ENCODE measurements at regions not wholly inside any gene's neighbourhood (a gene's known extent, or its start where the extent isn't known, plus 50 kb on each side); places are given as distances from the start of the nearest gene placed in this dataset.

DNA sequence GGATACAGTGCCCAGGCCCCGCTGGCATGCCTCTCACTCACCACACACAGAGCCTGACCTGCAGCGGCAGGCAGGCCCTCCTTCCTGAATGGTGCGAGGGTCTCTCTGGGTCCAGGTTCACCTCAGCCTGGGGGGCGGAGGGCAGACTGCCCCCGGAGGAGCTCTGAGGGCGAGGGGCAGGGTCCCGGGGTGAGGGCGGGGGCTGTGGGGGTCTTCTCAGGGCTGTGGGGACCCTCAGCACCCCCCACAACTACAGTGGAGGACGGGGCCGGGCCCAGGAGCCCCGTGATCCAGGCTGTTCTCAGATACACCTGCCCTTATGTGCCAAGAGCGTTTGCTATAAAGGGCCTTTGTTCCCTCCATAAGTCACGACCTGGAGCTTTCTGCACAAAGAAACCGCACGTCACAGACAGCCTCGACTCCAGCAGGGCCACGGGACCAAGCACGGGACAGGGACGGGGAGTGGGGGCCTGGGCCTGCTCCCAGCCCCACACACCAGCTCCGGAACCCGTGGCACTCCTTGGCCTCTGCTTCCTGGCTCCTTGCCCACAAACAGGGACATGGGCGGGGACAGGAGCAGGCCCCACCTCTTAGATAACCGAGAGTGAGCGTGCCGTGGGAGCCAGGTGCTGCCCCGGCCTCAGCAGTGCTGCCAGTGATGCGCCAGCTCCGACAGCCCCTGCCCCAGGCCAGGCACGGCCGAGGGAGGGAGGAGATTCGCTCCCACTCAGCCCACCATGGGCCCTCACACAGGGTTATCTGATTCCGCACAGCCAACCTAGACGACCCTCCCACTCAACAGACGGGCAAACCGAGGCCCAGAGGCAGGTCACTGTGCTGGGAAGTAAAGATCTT lies 101.9 kb downstream of the RFLNA start:
- no peaks in the 10 kb centered on the region for H3K9me3 ChIP-seq (replicated peaks; ENCODE audit: control insufficient read depth, insufficient read depth, low read length)
- intact Hi-C loops (cut with micrococcal nuclease; ENCODE audit: unreplicated experiment) (loop anchor here (10.0 kb wide), 1 partner anchor 362 kb away; no protein-coding TSS in a partner anchor), in situ Hi-C loops (cut with MboI) (no loop called here)
- BruUV-seq (replicated peaks): no TSS peak
- SMC1A ChIA-PET (ENCODE audit: uncharacterized antibody, unreplicated experiment): no interaction called here
- peaks cover 18% of the 10 kb centered on the region for H3K4me1 ChIP-seq (ENCODE audit: control insufficient read depth, insufficient read depth, low read length)
- TF ChIP-seq, protein P1, sequence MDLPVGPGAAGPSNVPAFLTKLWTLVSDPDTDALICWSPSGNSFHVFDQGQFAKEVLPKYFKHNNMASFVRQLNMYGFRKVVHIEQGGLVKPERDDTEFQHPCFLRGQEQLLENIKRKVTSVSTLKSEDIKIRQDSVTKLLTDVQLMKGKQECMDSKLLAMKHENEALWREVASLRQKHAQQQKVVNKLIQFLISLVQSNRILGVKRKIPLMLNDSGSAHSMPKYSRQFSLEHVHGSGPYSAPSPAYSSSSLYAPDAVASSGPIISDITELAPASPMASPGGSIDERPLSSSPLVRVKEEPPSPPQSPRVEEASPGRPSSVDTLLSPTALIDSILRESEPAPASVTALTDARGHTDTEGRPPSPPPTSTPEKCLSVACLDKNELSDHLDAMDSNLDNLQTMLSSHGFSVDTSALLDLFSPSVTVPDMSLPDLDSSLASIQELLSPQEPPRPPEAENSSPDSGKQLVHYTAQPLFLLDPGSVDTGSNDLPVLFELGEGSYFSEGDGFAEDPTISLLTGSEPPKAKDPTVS (IDR thresholded peaks at IDR 0.05; ENCODE audit: low read depth, low read length): no peak
- no peak for TF ChIP-seq RFX5 (IDR thresholded peaks at IDR 0.05; ENCODE audit: low read depth, low read length)
- no peak for TF ChIP-seq POLR2A (IDR thresholded peaks at IDR 0.05; ENCODE audit: low read depth, low read length)
- DNase-seq (ENCODE audit: low read depth, low spot score) (no peak), FAIRE-seq (no peak), ATAC-seq (no peak)
- 93% methylated on average over 33 of the region's 35 CpGs for WGBS (ENCODE audit: insufficient coverage, insufficient replicate concordance, low lambda C conversion rate, missing lambda C conversion rate)
- CTCF ChIA-PET: no interaction called here
- no peaks in the 10 kb centered on the region for H3K27me3 ChIP-seq (replicated peaks in 1 of 2; ENCODE audit: control insufficient read depth in 2 of 2, insufficient read depth in 2 of 2, low read length in 1 of 2)
- no peak overlapping the region for H2AFZ ChIP-seq (ENCODE audit: control insufficient read depth, low read depth, low read length)
- no peaks in the 10 kb centered on the region for H4K20me1 ChIP-seq (ENCODE audit: control insufficient read depth, insufficient read depth)
- H3K27ac ChIP-seq (ENCODE audit: control insufficient read depth, insufficient read depth): no peak overlapping the region
- POLR2A ChIA-PET: no interaction called here
- H3K79me2 ChIP-seq (ENCODE audit: control insufficient read depth, insufficient read depth, low read length): no peaks in the 10 kb centered on the region
- RAD21 ChIA-PET (ENCODE audit: unreplicated experiment): no interaction called here
- H3K4me2 ChIP-seq (ENCODE audit: control insufficient read depth, insufficient read depth): no peak overlapping the region
- peaks cover 7 to 50% of the 10 kb centered on the region in 2 experiments; a peak in 3 of 4 replicates for H3K36me3 ChIP-seq (ENCODE audit: control insufficient read depth in 2 of 2, insufficient read depth in 2 of 2, low read length in 1 of 2)
- H3K4me3 ChIP-seq: no peak overlapping the region
- H3K9ac ChIP-seq (ENCODE audit: control insufficient read depth, insufficient read depth, low read length): no peak overlapping the region

DNA sequence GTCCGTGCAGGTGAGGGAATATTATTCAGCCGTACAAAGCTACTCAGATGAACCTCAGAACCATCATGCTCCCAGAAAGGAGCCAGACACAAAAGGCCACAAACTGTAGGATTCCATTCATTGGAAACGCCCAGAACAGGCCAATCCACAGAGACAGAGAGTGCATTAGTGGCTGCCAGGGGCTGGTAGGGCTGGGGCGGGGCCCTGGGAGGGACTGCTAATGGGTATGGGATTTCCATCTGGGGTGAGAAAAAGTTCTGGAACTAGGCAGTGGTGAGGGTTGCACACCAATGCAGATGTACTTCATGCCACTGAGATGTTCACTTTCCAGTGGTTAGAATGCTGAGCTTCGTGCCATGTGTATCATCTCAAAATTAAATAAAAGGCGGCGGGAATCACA lies 101.1 kb downstream of the RFLNA start:
- no TSS peak for BruUV-seq (replicated peaks)
- Histone ChIP-seq H3K27me3 (replicated peaks in 1 of 2; ENCODE audit: control insufficient read depth in 2 of 2, insufficient read depth in 2 of 2, low read length in 1 of 2) (no peaks in the 10 kb centered on the region), H3K79me2 (ENCODE audit: control insufficient read depth, insufficient read depth, low read length) (no peaks in the 10 kb centered on the region), H3K9me3 (replicated peaks; ENCODE audit: control insufficient read depth, insufficient read depth, low read length) (no peaks in the 10 kb centered on the region), H3K4me2 (ENCODE audit: control insufficient read depth, insufficient read depth) (no peak overlapping the region), H3K27ac (ENCODE audit: control insufficient read depth, insufficient read depth) (no peak overlapping the region), H3K9ac (ENCODE audit: control insufficient read depth, insufficient read depth, low read length) (no peak overlapping the region), H2AFZ (ENCODE audit: control insufficient read depth, low read depth, low read length) (no peak overlapping the region), H4K20me1 (ENCODE audit: control insufficient read depth, insufficient read depth) (no peaks in the 10 kb centered on the region), H3K36me3 (ENCODE audit: control insufficient read depth in 2 of 2, insufficient read depth in 2 of 2, low read length in 1 of 2) (peaks cover 7 to 47% of the 10 kb centered on the region in 2 experiments; a peak in 3 of 4 replicates), H3K4me1 (ENCODE audit: control insufficient read depth, insufficient read depth, low read length) (peaks cover 26% of the 10 kb centered on the region), H3K4me3 (no peak overlapping the region)
- WGBS (ENCODE audit: insufficient coverage, insufficient replicate concordance, low lambda C conversion rate, missing lambda C conversion rate): 86% methylated on average over 7 of the region's 7 CpGs
- ChIA-PET SMC1A (ENCODE audit: uncharacterized antibody, unreplicated experiment) (no interaction called here), RAD21 (ENCODE audit: unreplicated experiment) (no interaction called here), CTCF (no interaction called here), POLR2A (no interaction called here)
- intact Hi-C loops (cut with micrococcal nuclease; ENCODE audit: unreplicated experiment): loop anchor here (10.0 kb wide), 1 partner anchor 361 kb away; no protein-coding TSS in a partner anchor
- ATAC-seq: no peak
- FAIRE-seq: no peak
- no peak for TF ChIP-seq SRF (IDR thresholded peaks at IDR 0.05; ENCODE audit: low read depth in 2 of 2, low read length in 2 of 2)
- TF ChIP-seq, protein P2, sequence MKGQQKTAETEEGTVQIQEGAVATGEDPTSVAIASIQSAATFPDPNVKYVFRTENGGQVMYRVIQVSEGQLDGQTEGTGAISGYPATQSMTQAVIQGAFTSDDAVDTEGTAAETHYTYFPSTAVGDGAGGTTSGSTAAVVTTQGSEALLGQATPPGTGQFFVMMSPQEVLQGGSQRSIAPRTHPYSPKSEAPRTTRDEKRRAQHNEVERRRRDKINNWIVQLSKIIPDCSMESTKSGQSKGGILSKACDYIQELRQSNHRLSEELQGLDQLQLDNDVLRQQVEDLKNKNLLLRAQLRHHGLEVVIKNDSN (IDR thresholded peaks at IDR 0.05; ENCODE audit: borderline replicate concordance, extremely low read length, insufficient read depth, low read depth, low read length): no peak
- DNase-seq (ENCODE audit: low read depth, low spot score): no peak
- in situ Hi-C loops (cut with MboI): no loop called here

Measured in GM12878 (cell line).